ENCODE measurements at regions not wholly inside any gene's neighbourhood (a gene's known extent, or its start where the extent isn't known, plus 50 kb on each side); places are given as distances from the start of the nearest gene placed in this dataset.
A peak's percentile ranks its signal among the peaks of the same experiment; 100 is the strongest.

DNA sequence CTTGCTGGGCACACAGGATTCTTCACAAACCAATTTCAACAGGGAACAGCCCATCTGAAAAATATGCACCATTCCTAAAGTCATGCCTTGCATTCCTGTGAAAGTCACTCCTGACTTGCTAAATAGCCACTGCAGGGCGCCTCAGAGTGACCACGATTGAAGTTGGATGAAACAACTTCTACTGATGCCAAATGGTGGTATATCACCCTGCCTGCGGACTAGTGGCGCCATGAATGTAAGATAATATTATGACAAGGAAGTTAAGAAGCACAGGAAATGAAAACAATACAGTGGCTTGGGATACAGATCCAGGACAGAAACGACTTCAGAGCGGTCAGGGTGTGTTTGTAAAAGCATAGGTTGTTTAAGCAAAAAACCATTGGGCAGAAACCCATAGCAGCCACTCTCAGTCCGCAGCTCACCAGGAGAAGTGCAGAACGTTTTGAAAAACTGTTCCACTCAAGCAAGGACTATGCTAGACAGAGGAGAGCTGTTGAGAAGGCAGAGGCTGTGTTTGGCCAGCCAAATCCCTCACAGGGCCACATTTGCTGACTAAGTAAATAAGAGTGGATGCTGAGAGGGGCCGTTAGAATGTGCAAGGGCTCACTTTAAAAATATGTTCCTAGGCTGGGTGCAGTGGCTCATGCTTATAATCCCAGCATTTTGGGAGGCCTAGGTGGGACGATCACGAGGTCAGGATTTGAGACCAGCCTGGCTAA lies 250.4 kb downstream of the PTTG2 start:
- H3K4me1 ChIP-seq (replicated peaks in 1 of 4; ENCODE audit: control insufficient read depth in 3 of 4, insufficient read depth in 4 of 4, low read length in 3 of 4) = peaks cover 0 to 5% (median 2%) of the 10 kb centered on the region in 4 experiments; a peak in 3 of 7 replicates
- DNase-seq (ENCODE audit: low read depth in 1 of 2, low spot score in 2 of 2) (no peak), FAIRE-seq (peak; percentile 58)
- no peaks in the 10 kb centered on the region for H3K9me3 ChIP-seq (ENCODE audit: insufficient read depth in 2 of 2, low read depth in 1 of 2, low read length in 1 of 2)
- H2BK5ac ChIP-seq (ENCODE audit: low read depth, low read length) = no peak overlapping the region
- H2AFZ ChIP-seq (ENCODE audit: low read length) = peak overlapping the region; percentile 1; the same call in 1 of the 2 replicates
- H2BK120ac ChIP-seq (replicated peaks; ENCODE audit: low read depth, low read length) = no peak overlapping the region
- no peak overlapping the region for H3K4me2 ChIP-seq (ENCODE audit: insufficient read depth in 1 of 2, low read depth in 2 of 2, low read length in 2 of 2)
- H4K8ac ChIP-seq (ENCODE audit: extremely low read depth, insufficient read depth, low read length) = no peak overlapping the region
- H3K4ac ChIP-seq (replicated peaks; ENCODE audit: insufficient read length, low read depth, low read length) = peak overlapping the region; percentile 53
- no peak overlapping the region for H3K14ac ChIP-seq (ENCODE audit: insufficient read length)
- CTCF ChIA-PET (ENCODE audit: partially characterized antibody) = interaction anchor here (1.3 kb wide), 1 partner anchor 11 kb away, joined by 5 read pairs; no protein-coding TSS in a partner anchor
- peak overlapping the region; percentile 15 for H4K5ac ChIP-seq (ENCODE audit: insufficient read length, low read depth, low read length)
- H3K9ac ChIP-seq (replicated peaks in 1 of 4; ENCODE audit: extremely low read depth in 1 of 4, low read depth in 3 of 4, low read length in 3 of 4) = peak overlapping the region in 1 of 4 experiments; percentile 9; a peak in 2 of 7 replicates
- H2BK15ac ChIP-seq (ENCODE audit: low read length) = no peak overlapping the region
- H2BK20ac ChIP-seq (ENCODE audit: low read length) = no peak overlapping the region
- no peak overlapping the region for H4K91ac ChIP-seq (replicated peaks; ENCODE audit: insufficient read length, low read length)
- POLR2A ChIA-PET (ENCODE audit: partially characterized antibody) = no interaction called here
- no peaks in the 10 kb centered on the region for H3K36me3 ChIP-seq (ENCODE audit: control insufficient read depth in 2 of 4, insufficient read depth in 4 of 4, low read length in 3 of 4)
- H3K4me3 ChIP-seq (ENCODE audit: extremely low read depth in 1 of 4, insufficient read depth in 2 of 4, low read depth in 3 of 4, low read length in 4 of 4) = no peak overlapping the region
- H4K20me1 ChIP-seq (replicated peaks in 1 of 2; ENCODE audit: control insufficient read depth in 1 of 2, insufficient read depth in 2 of 2, low read length in 2 of 2) = no peaks in the 10 kb centered on the region
- H3K23me2 ChIP-seq (ENCODE audit: low read depth, low read length) = peaks cover 2% of the 10 kb centered on the region; the same call in 1 of the 2 replicates
- no peaks in the 10 kb centered on the region for H3K79me1 ChIP-seq (ENCODE audit: low read depth, low read length)
- no peak overlapping the region for H3K56ac ChIP-seq (replicated peaks; ENCODE audit: insufficient read length, low read depth, low read length)
- H2AK5ac ChIP-seq (ENCODE audit: low read depth, low read length) = no peak overlapping the region
- H3K27me3 ChIP-seq (replicated peaks in 1 of 4; ENCODE audit: control insufficient read depth in 3 of 4, extremely low read depth in 1 of 4, insufficient read depth in 3 of 4, low read length in 3 of 4) = no peaks in the 10 kb centered on the region
- no peaks in the 10 kb centered on the region for H3K79me2 ChIP-seq (ENCODE audit: control insufficient read depth in 1 of 2, insufficient read depth in 2 of 2, low read length in 2 of 2)
- 0 out of 2 replicates have a peak, but pooled peaks have one; percentile 22 for TF ChIP-seq TEAD4 (IDR thresholded peaks at IDR 0.05; ENCODE audit: low read depth, low read length)
- no peak for TF ChIP-seq EGR1 (IDR thresholded peaks at IDR 0.05; ENCODE audit: borderline replicate concordance, low read depth, low read length)
- no peak overlapping the region for H3K23ac ChIP-seq (ENCODE audit: insufficient read length)
- no peak overlapping the region for H2BK12ac ChIP-seq (ENCODE audit: low read depth, low read length)
- 81% methylated on average over 11 of the region's 11 CpGs; no CpG with 5 or more reads in 1 of the 2 experiments for WGBS, 2 experiments (ENCODE audit: extremely low coverage in 1 of 2, insufficient coverage in 1 of 2, insufficient read length in 1 of 2, insufficient replicate concordance in 2 of 2, low coverage in 1 of 2, low lambda C conversion rate in 2 of 2, missing lambda C conversion rate in 1 of 2)
- H3K18ac ChIP-seq (ENCODE audit: extremely low read depth, low read length) = no peak overlapping the region
- H3K27ac ChIP-seq (ENCODE audit: low read depth, low read length) = no peak overlapping the region
